HCT116 (cell line): ENCODE measurements at regions not wholly inside any gene's neighbourhood (a gene's known extent, or its start where the extent isn't known, plus 50 kb on each side); places are given as distances from the start of the nearest gene placed in this dataset.

Experiments
- ATAC-seq: fragments of 200-7000 bp; cut with Tn5 transposase; 2 replicates; pipeline ENCODE4 v1.9.1; 2020; ENCODE audit warnings: mild to moderate bottlenecking, moderate library complexity
- BruUV-seq: library from RNA; stranded (reverse); fragments of 400-500 nt; replicated peaks from 2 replicates; lab custom pipeline; 2021; lab: Mats Ljungman, UMichigan
- CTCF ChIA-PET: fragments of 300-600 bp; sonication (Branson Sonifier 250); formaldehyde crosslinking; loops from one replicate; lab custom pipeline; 2021; ENCODE audit warnings: antibody characterized with exemption; lab: Charles Lee
- POLR2A ChIA-PET: fragments of 300-600, 350-600 bp; sonication (Branson Sonifier 250); formaldehyde crosslinking; loops from one replicate; lab custom pipeline; 2021; ENCODE audit warnings: antibody characterized with exemption; lab: Charles Lee
- RAD21 ChIA-PET, 2 experiments: fragments of 300-600 bp; sonication (Branson Sonifier 250); formaldehyde crosslinking; loops; one replicate each; lab custom pipeline; 2023; ENCODE audit warnings: low total read pairs in 2 of 2; ENCODE audit not compliant: uncharacterized antibody in 2 of 2, unreplicated experiment in 2 of 2, low non-redundant PET in 1 of 2; lab: Charles Lee
- DNase-seq: peaks from one replicate; pipeline ENCODE4 v3.0.0-alpha.2; 2010; ENCODE audit warnings: low read depth, low spot score
- H2AFZ ChIP-seq: fragments of 200-600 bp; shearing (Covaris generic), sonication (generic); 2 replicates; pipeline ENCODE4 v1.6.1; 2017; ENCODE audit warnings: low read depth, mixed run types, mixed read lengths, antibody characterized with exemption, low read length; ENCODE audit not compliant: poor library complexity, severe bottlenecking
- H3K27ac ChIP-seq: 2 replicates; pipeline ENCODE4 v1.5.1; 2012; ENCODE audit warnings: low read depth, low read length
- H3K27me3 ChIP-seq: fragments of 200-600 bp; sonication (generic); 2 replicates; pipeline ENCODE4 v1.6.1; 2016; ENCODE audit warnings: mixed run types, low read length, mixed read lengths; ENCODE audit not compliant: insufficient read depth
- H3K36me3 ChIP-seq, 2 experiments: fragments of 200-500 bp in 1 of 2; fragments of 200-600 bp in 1 of 2; sonication (Bioruptor generic) in 1 of 2; sonication (generic) in 1 of 2; 2 replicates each; pipeline versions ENCODE4 v1.5.1 to v1.6.1; 2014 to 2016; ENCODE audit warnings: low read length in 2 of 2, inconsistent platforms in 1 of 2, mixed read lengths in 1 of 2, mixed run types in 1 of 2; ENCODE audit not compliant: insufficient read depth in 2 of 2, control insufficient read depth in 1 of 2
- H3K4me1 ChIP-seq, 2 experiments: fragments of 200-600 bp in 1 of 2; sonication (generic) in 1 of 2; 2 replicates each; pipeline versions ENCODE4 v1.5.1 to v1.6.1; 2012 to 2017; ENCODE audit warnings: low read length in 2 of 2, inconsistent platforms in 1 of 2, mild to moderate bottlenecking in 1 of 2, mixed read lengths in 1 of 2, mixed run types in 1 of 2, moderate library complexity in 1 of 2; ENCODE audit not compliant: insufficient read depth in 2 of 2, control insufficient read depth in 1 of 2
- H3K4me2 ChIP-seq: fragments of 200-600 bp; sonication (generic); 2 replicates; pipeline ENCODE4 v1.6.1; 2017; ENCODE audit warnings: mixed run types, low read length, mixed read lengths
- H3K4me3 ChIP-seq, 2 experiments: fragments of 200-600 bp in 1 of 2; sonication (generic) in 1 of 2; replicated peaks in 1 of 2; 2 replicates each; pipeline ENCODE4 v1.5.1; 2011 to 2016; ENCODE audit warnings: low read length in 2 of 2, control low read depth in 1 of 2, low read depth in 1 of 2, mild to moderate bottlenecking in 1 of 2, mixed read lengths in 1 of 2, mixed run types in 1 of 2
- H3K79me2 ChIP-seq: fragments of 200-600 bp; sonication (generic); 2 replicates; pipeline ENCODE4 v1.6.1; 2017; ENCODE audit warnings: mild to moderate bottlenecking, mixed run types, low read length, moderate library complexity, mixed read lengths; ENCODE audit not compliant: insufficient read depth
- H3K9ac ChIP-seq: fragments of 200-600 bp; sonication (generic); 2 replicates; pipeline ENCODE4 v1.6.1; 2016; ENCODE audit warnings: low read length, mixed read lengths
- H3K9me2 ChIP-seq: fragments of 200-600 bp; sonication (generic), shearing (Covaris generic); 2 replicates; pipeline ENCODE4 v1.6.1; 2017; ENCODE audit warnings: mixed run types, mild to moderate bottlenecking, moderate library complexity; ENCODE audit not compliant: insufficient read depth
- H3K9me3 ChIP-seq, 2 experiments: fragments of 200-500 bp in 1 of 2; fragments of 200-600 bp in 1 of 2; sonication (Bioruptor generic) in 1 of 2; sonication (generic) in 1 of 2; 2 replicates each; pipeline ENCODE4 v1.6.1; 2014 to 2017; ENCODE audit warnings: low read length in 2 of 2, mixed read lengths in 2 of 2, inconsistent platforms in 1 of 2, low read depth in 1 of 2, mild to moderate bottlenecking in 1 of 2, mixed run types in 1 of 2, moderate library complexity in 1 of 2; ENCODE audit not compliant: control insufficient read depth in 1 of 2, insufficient read depth in 1 of 2
- H4K20me1 ChIP-seq: fragments of 200-600 bp; sonication (generic), shearing (Covaris generic); 2 replicates; pipeline ENCODE4 v1.6.1; 2017; ENCODE audit warnings: mixed run types, mild to moderate bottlenecking, moderate library complexity; ENCODE audit not compliant: insufficient read depth
- ATF3 ChIP-seq: IDR thresholded peaks from 2 replicates; pipeline ENCODE4 v1.6.1; 2012
- CBX3 ChIP-seq: IDR thresholded peaks from 2 replicates; pipeline ENCODE4 v1.6.1; 2012; ENCODE audit warnings: low read depth
- EGR1 ChIP-seq: IDR thresholded peaks from 2 replicates; pipeline ENCODE4 v1.6.1; 2012; ENCODE audit warnings: low read depth
- ELF1 ChIP-seq: IDR thresholded peaks from 2 replicates; pipeline ENCODE4 v1.6.1; 2012; ENCODE audit warnings: low read depth, borderline replicate concordance
- EZH2 ChIP-seq: fragments of 200-600 bp; sonication (generic); IDR thresholded peaks from 2 replicates; pipeline ENCODE4 v1.6.1; 2017; ENCODE audit warnings: antibody characterized with exemption, mixed run types
- EZH2phosphoT487 ChIP-seq: fragments of 200-600 bp; IDR thresholded peaks from 2 replicates; pipeline ENCODE4 v1.6.1; 2018; ENCODE audit warnings: antibody characterized with exemption, borderline replicate concordance
- JUND ChIP-seq: IDR thresholded peaks from 2 replicates; pipeline ENCODE4 v1.6.1; 2012
- POLR2A ChIP-seq: IDR thresholded peaks from 2 replicates; pipeline ENCODE4 v1.7.0; 2011; ENCODE audit warnings: borderline replicate concordance; ENCODE audit not compliant: insufficient read depth, insufficient read length; ENCODE audit errors: extremely low read depth
- POLR2AphosphoS5 ChIP-seq: IDR thresholded peaks from 2 replicates; pipeline ENCODE4 v1.6.1; 2011; ENCODE audit warnings: mild to moderate bottlenecking, low read depth, low read length, moderate library complexity
- RAD21 ChIP-seq: IDR thresholded peaks from 2 replicates; pipeline ENCODE4 v1.6.1; 2012; ENCODE audit warnings: low read depth, mild to moderate bottlenecking
- SP1 ChIP-seq: IDR thresholded peaks from 2 replicates; pipeline ENCODE4 v1.6.1; 2012; ENCODE audit warnings: low read depth
- SRF ChIP-seq: IDR thresholded peaks from 2 replicates; pipeline ENCODE4 v1.6.1; 2012; ENCODE audit warnings: low read depth
- TCF7L2 ChIP-seq: IDR thresholded peaks from 2 replicates; pipeline ENCODE4 v1.7.0; 2011; ENCODE audit warnings: borderline replicate concordance, inconsistent platforms; ENCODE audit not compliant: insufficient read depth, insufficient read length; ENCODE audit errors: extremely low read depth
- YY1 ChIP-seq: IDR thresholded peaks from 2 replicates; pipeline ENCODE4 v1.6.1; 2011; ENCODE audit warnings: low read length, low read depth, moderate library complexity, mild to moderate bottlenecking; ENCODE audit not compliant: insufficient replicate concordance; ENCODE audit errors: extremely low read depth
- ZFX ChIP-seq: fragments of 450-650 bp; IDR thresholded peaks from 2 replicates; pipeline ENCODE4 v1.6.1; 2017
- ZNF274 ChIP-seq: fragments of 200-500 bp; sonication (Bioruptor generic); IDR thresholded peaks from 2 replicates; pipeline ENCODE4 v1.6.1; 2014; ENCODE audit warnings: mild to moderate bottlenecking, low read depth, low read length, inconsistent platforms
- intact Hi-C: fragments of 100-400 bp; cut with micrococcal nuclease; formaldehyde crosslinking; loops from 2 replicates; pipeline ENCODE4 v1.10.0; 2022

GRCh38 chr1:55522353-55522903 lies 307.3 kb upstream of the USP24 start:
- no peak overlapping the region for H3K27ac ChIP-seq
- H3K4me1 ChIP-seq = no peaks in the 10 kb centered on the region
- RAD21 ChIA-PET = no interaction called here
- H3K79me2 ChIP-seq = no peaks in the 10 kb centered on the region
- H3K9ac ChIP-seq = no peak overlapping the region
- H3K9me3 ChIP-seq = no peaks in the 10 kb centered on the region
- DNase-seq (no peak), ATAC-seq (no peak)
- CTCF ChIA-PET = no interaction called here
- intact Hi-C loops = no loop called here
- POLR2A ChIA-PET = no interaction called here
- H3K9me2 ChIP-seq = 0 out of 2 replicates have a peak, but pooled peaks cover 3% of the 10 kb centered on the region
- no peak overlapping the region for H3K4me2 ChIP-seq
- no peak for TF ChIP-seq CBX3
- TF ChIP-seq ZNF274 = no peak
- TF ChIP-seq SRF = no peak
- no peak for TF ChIP-seq EZH2
- no peak for TF ChIP-seq POLR2A
- TF ChIP-seq EZH2phosphoT487 = no peak
- no peak for TF ChIP-seq ATF3
- no peak for TF ChIP-seq EGR1
- no peak for TF ChIP-seq JUND
- TF ChIP-seq SP1 = no peak
- no peak for TF ChIP-seq RAD21
- TF ChIP-seq TCF7L2 = no peak
- no peak for TF ChIP-seq ELF1
- no peak for TF ChIP-seq ZFX
- TF ChIP-seq POLR2AphosphoS5 = no peak
- no peak for TF ChIP-seq YY1
- H3K36me3 ChIP-seq = no peaks in the 10 kb centered on the region
- H2AFZ ChIP-seq = no peak overlapping the region
- BruUV-seq = no TSS peak
- no peaks in the 10 kb centered on the region for H3K27me3 ChIP-seq
- no peaks in the 10 kb centered on the region for H4K20me1 ChIP-seq
- H3K4me3 ChIP-seq = no peak overlapping the region
